SJCRH30 (cell line): ENCODE measurements at regions not wholly inside any gene's neighbourhood (a gene's known extent, or its start where the extent isn't known, plus 50 kb on each side); places are given as distances from the start of the nearest gene placed in this dataset.
"Not testable (repeated sequence)": the region's sequence is repeated elsewhere in the genome, so short reads cannot be mapped to it uniquely, and the experiment has no call there.

Source experiments
- DNase-seq, 2 experiments: peaks; one replicate each; pipeline ENCODE4 v3.0.0-alpha.2; 2015 to 2020
- H3K27ac ChIP-seq: fragments of 250-450 bp; sonication (Bioruptor Pico); 2 replicates; pipeline ENCODE4 v1.5.1; 2020; ENCODE audit warnings: mild to moderate bottlenecking, moderate library complexity
- H3K27me3 ChIP-seq: fragments of 250-450 bp; sonication (Bioruptor Pico); 2 replicates; pipeline ENCODE4 v1.5.1; 2020; ENCODE audit warnings: mild to moderate bottlenecking, moderate library complexity
- H3K36me3 ChIP-seq: fragments of 250-450 bp; sonication (Bioruptor Pico); 2 replicates; pipeline ENCODE4 v1.5.1; 2020; ENCODE audit warnings: mild to moderate bottlenecking, moderate library complexity
- H3K4me1 ChIP-seq: fragments of 250-450 bp; sonication (Bioruptor Pico); 2 replicates; pipeline ENCODE4 v1.5.1; 2020; ENCODE audit warnings: mild to moderate bottlenecking, moderate library complexity
- H3K4me3 ChIP-seq: fragments of 250-450 bp; sonication (Bioruptor Pico); 2 replicates; pipeline ENCODE4 v1.5.1; 2020; ENCODE audit warnings: mild to moderate bottlenecking, moderate library complexity
- H3K9me3 ChIP-seq: fragments of 250-450 bp; sonication (Bioruptor Pico); replicated peaks from 2 replicates; pipeline ENCODE4 v1.5.1; 2020; ENCODE audit warnings: mild to moderate bottlenecking, moderate library complexity

GRCh38 chr3:145191543-145191942 lies 969.4 kb downstream of the PLOD2 start:
- H3K4me1 ChIP-seq, result no peaks in the 10 kb centered on the region
- no peaks in the 10 kb centered on the region for H3K36me3 ChIP-seq
- no peak overlapping the region for H3K4me3 ChIP-seq
- H3K27me3 ChIP-seq, result no peaks in the 10 kb centered on the region
- no peak overlapping the region for H3K27ac ChIP-seq
- no peaks in the 10 kb centered on the region for H3K9me3 ChIP-seq
- no peak for DNase-seq

DNA sequence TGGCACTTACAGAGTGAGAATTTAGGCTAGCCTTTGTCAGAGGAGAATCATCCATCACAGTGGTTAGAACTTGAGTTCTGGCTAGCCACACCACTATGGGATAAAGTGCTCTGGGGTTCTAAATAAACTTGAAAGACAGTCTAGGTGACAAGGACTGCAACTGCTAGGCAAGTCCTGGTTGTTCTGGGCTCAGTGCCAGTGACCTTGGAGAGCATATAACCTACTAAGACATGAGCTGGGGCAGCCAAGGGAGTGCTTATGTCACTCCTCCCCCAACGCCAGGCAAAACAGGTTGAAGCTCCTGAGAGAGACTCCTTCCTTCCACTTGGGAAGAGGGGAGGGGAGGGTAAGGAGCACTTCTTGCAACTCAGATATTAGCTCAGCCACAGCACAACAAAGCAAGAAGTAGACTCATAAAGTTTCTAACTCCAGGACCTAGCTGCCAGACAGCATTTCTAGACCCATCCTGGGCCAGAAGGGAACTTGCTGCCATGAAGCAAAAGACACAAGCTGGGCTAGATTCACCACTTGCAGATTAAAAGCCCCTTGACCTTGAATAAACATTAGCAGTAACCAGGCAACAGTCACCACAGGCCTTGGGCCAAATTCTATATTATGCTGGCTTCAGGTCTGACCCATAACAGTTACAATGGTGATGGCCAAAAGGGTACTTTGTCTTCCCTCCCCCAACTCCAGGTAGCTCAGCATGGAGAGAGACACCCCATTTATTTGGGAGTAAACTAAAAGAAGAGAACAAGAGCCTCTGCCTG lies 963.7 kb downstream of the PLOD2 start:
- H3K27me3 ChIP-seq, result no peaks in the 10 kb centered on the region
- no peak overlapping the region for H3K27ac ChIP-seq
- no peak for DNase-seq
- H3K4me3 ChIP-seq, result no peak overlapping the region
- no peaks in the 10 kb centered on the region for H3K4me1 ChIP-seq
- no peaks in the 10 kb centered on the region for H3K9me3 ChIP-seq
- no peaks in the 10 kb centered on the region for H3K36me3 ChIP-seq

- Histone ChIP-seq H3K9me3 (no peaks in the 10 kb centered on the region), H3K4me3 (no peak overlapping the region), H3K27me3 (no peaks in the 10 kb centered on the region), H3K4me1 (no peaks in the 10 kb centered on the region), H3K27ac (no peak overlapping the region), H3K36me3 (no peaks in the 10 kb centered on the region)
- DNase-seq, result no peak
These were observed 963.2 kb downstream of the PLOD2 start for GRCh38 chr3:145197821-145198220.

- no peaks in the 10 kb centered on the region for H3K36me3 ChIP-seq
- H3K4me1 ChIP-seq, result no peaks in the 10 kb centered on the region
- no peak overlapping the region for H3K4me3 ChIP-seq
- no peaks in the 10 kb centered on the region for H3K27me3 ChIP-seq
- no peak overlapping the region for H3K27ac ChIP-seq
- peak in 1 of 2 experiments; percentile 6 for DNase-seq
- H3K9me3 ChIP-seq, result no peaks in the 10 kb centered on the region
These were observed 951.4 kb downstream of the PLOD2 start for GRCh38 chr3:145209561-145209960.

DNA sequence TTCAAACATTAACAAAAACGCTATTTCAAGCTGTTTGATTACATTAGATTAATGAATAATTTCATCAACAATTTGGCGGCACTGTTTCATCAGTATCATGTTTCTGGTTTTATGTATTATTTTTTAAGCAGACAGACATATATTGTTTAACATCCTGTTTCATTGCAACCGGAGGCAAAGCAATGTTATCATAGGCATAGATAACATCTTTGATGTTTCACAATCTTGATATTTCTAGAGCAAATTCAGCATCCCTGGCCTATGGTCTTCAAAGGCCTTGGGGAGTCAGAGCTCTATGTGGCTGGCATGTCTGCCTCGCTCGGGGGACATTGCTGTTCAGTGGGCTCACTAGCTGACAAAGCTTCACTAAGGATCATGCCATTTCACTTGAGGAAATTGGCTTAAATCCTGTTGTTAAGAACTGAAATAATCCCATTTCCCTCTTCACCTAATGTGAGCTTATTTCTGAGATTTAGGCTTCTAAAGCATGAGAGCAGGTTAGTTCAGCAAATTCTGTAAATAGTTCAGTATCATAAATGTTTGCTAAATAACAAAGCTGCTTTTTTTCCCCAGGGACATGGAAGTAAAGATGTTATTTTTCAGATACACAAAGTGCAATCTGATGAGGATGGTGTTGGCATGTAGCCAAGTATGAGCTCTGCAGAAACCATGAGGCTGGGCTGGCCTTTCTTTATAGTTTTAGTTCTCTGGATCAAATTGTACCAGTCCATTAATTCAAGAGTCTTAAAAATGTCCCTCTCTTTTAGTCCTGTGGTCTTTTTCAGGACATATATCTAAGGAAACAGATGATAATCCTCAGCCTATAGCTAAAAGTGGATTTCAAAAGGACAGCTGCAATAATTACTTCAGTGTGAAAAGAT lies 941.4 kb downstream of the PLOD2 start:
- H3K4me3 ChIP-seq, result no peak overlapping the region
- H3K4me1 ChIP-seq, result peaks cover 11% of the 10 kb centered on the region
- peak in 1 of 2 experiments; percentile 56 for DNase-seq
- no peaks in the 10 kb centered on the region for H3K9me3 ChIP-seq
- no peaks in the 10 kb centered on the region for H3K36me3 ChIP-seq
- H3K27me3 ChIP-seq, result no peaks in the 10 kb centered on the region
- H3K27ac ChIP-seq, result no peak overlapping the region

DNA sequence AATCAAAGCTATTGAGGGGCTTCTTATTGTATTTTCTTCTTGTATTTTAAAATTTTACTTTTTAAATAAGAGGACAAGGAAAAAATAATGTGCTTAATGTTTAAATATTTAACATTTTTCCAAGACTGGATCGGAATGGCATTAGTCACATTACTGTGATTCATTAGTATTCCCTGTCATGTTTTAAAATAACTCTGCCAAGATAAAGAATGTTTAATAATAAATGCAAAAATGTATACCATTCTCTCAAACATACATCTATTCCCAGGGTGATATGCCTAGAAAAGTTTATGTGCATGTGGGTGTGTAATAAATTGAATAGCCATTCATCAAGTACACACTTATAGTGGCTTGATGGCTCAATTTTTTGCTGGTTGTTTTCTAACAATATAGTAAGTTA lies 936.1 kb downstream of the PLOD2 start:
- no peaks in the 10 kb centered on the region for H3K9me3 ChIP-seq
- peaks cover 7% of the 10 kb centered on the region for H3K4me1 ChIP-seq
- DNase-seq, result no peak
- no peaks in the 10 kb centered on the region for H3K27me3 ChIP-seq
- no peaks in the 10 kb centered on the region for H3K36me3 ChIP-seq
- H3K4me3 ChIP-seq, result no peak overlapping the region
- no peak overlapping the region for H3K27ac ChIP-seq

- H3K4me1 ChIP-seq, result no peaks in the 10 kb centered on the region
- DNase-seq, result no peak
- no peaks in the 10 kb centered on the region for H3K36me3 ChIP-seq
- H3K9me3 ChIP-seq, result no peaks in the 10 kb centered on the region
- no peaks in the 10 kb centered on the region for H3K27me3 ChIP-seq
- no peak overlapping the region for H3K4me3 ChIP-seq
- no peak overlapping the region for H3K27ac ChIP-seq
These were observed 917.1 kb downstream of the PLOD2 start for GRCh38 chr3:145243875-145244274.

GRCh38 chr3:145244327-145244726 lies 916.7 kb downstream of the PLOD2 start:
- Histone ChIP-seq H3K27me3 (no peaks in the 10 kb centered on the region), H3K36me3 (no peaks in the 10 kb centered on the region), H3K4me1 (no peaks in the 10 kb centered on the region), H3K9me3 (no peaks in the 10 kb centered on the region), H3K4me3 (no peak overlapping the region), H3K27ac (no peak overlapping the region)
- DNase-seq, result no peak

GRCh38 chr3:145246291-145246690 lies 914.7 kb downstream of the PLOD2 start:
- DNase-seq, result no peak
- Histone ChIP-seq H3K9me3 (no peaks in the 10 kb centered on the region), H3K4me1 (no peaks in the 10 kb centered on the region), H3K27me3 (no peaks in the 10 kb centered on the region), H3K4me3 (no peak overlapping the region), H3K27ac (no peak overlapping the region), H3K36me3 (no peaks in the 10 kb centered on the region)

DNA sequence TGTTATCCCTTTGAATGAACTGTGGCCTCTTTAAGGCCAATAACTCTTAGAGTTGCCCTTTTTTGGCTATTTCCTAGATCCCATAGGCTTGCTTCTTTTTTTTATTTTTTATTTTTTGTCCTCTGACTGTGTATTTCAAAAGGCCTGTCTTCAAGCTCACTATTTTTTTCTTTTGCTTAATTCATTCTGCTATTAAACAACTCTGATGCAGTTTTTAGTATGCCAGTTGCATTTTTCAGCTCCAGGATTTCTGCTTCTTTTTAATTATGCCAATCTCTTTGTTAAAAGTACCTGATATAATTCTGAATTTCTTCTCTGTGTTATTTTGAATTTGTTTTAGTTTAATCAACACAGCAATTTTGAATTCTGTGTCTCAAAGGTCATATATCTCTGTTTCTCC lies 912.1 kb downstream of the PLOD2 start:
- no peak for DNase-seq
- H3K4me3 ChIP-seq, result no peak overlapping the region
- H3K27me3 ChIP-seq, result no peaks in the 10 kb centered on the region
- H3K4me1 ChIP-seq, result no peaks in the 10 kb centered on the region
- no peak overlapping the region for H3K27ac ChIP-seq
- H3K36me3 ChIP-seq, result no peaks in the 10 kb centered on the region
- no peaks in the 10 kb centered on the region for H3K9me3 ChIP-seq

- Histone ChIP-seq H3K36me3 (no peaks in the 10 kb centered on the region), H3K4me1 (no peaks in the 10 kb centered on the region), H3K9me3 (no peaks in the 10 kb centered on the region), H3K27ac (no peak overlapping the region), H3K27me3 (no peaks in the 10 kb centered on the region), H3K4me3 (no peak overlapping the region)
- DNase-seq, result no peak
These were observed 909.7 kb downstream of the PLOD2 start for GRCh38 chr3:145251311-145251710.

DNA sequence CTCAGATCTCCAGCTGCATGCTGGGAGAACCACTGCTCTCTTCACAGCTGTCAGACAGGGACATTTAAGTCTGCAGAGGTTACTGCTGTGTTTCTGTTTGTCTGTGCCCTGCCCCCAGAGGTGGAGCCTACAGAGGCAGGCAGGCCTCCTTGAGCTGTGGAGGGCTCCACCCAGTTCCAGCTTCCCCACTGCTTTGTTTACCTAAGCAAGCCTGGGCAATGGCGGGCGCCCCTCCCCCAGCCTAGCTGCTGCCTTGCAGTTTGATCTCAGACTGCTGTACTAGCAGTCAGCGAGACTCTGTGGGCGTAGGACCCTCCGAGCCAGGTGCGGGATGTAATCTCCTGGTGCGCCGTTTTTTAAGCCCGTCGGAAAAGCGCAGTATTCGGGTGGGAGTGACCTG lies 903.0 kb downstream of the PLOD2 start:
- DNase-seq, result peak in 1 of 2 experiments; percentile 11
- H3K4me3 ChIP-seq, H3K9me3 ChIP-seq, H3K4me1 ChIP-seq, H3K27me3 ChIP-seq, H3K27ac ChIP-seq, H3K36me3 ChIP-seq: not testable (repeated sequence)

DNA sequence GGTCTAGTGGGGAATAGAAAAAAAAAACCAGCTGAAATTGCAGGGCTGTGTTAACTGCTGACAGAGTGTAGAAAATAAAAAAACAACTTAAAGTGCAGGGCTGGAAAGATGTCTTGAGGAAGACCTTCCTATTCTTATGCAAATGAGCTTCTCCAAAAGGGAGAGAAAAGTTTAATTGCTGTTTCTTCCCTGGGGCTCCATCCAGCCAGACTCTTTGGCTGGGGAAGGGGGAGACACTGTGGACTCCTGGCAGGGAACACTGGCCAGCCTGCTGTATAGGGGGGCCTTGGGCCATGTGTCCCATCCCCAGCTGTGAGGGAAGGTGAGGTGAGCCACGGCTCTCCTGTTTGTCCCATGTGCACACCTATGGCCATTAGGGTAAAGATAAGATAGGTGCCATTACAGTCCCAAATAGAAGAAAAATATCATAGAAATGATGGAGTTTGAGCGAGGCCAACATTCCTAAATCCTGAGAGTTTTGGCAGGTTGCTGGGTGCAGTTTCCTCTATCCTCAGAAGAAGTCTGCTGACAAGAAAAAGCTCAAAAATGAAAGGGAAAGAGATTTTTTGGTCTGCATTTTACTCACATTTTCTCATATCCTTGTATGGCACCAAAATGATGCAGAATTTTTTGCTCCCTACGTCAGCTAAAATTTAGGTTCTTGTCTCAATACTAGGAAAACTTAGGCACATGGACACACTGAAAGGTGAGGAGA lies 901.7 kb downstream of the PLOD2 start:
- no peaks in the 10 kb centered on the region for H3K27me3 ChIP-seq
- H3K4me1 ChIP-seq, result no peaks in the 10 kb centered on the region
- DNase-seq, result no peak
- H3K27ac ChIP-seq, result no peak overlapping the region
- no peaks in the 10 kb centered on the region for H3K9me3 ChIP-seq
- no peaks in the 10 kb centered on the region for H3K36me3 ChIP-seq
- no peak overlapping the region for H3K4me3 ChIP-seq

DNA sequence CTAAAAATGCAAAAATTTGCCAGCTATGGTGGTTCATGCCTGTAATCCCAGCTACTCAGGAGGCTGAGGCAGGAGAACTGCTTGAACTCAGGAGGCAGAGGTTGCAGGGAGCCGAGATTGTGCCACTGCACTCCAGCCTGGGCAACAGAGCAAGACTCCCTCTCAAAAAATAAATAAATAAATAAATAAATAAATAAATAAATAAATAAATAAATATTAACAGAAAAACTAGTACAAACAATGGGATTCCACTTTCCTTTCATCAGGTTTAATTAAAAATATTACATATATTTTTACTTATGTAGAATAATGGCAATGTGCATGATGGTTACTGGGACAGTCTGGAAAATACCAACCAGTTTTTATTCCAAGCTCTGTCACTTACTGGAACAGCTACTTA lies 897.5 kb downstream of the PLOD2 start:
- DNase-seq, H3K27me3 ChIP-seq, H3K36me3 ChIP-seq, H3K4me1 ChIP-seq, H3K9me3 ChIP-seq, H3K27ac ChIP-seq, H3K4me3 ChIP-seq: not testable (repeated sequence)

- Histone ChIP-seq H3K27ac (no peak overlapping the region), H3K36me3 (no peaks in the 10 kb centered on the region), H3K9me3 (no peaks in the 10 kb centered on the region), H3K4me3 (no peak overlapping the region), H3K4me1 (no peaks in the 10 kb centered on the region), H3K27me3 (no peaks in the 10 kb centered on the region; the same call in 1 of the 2 replicates)
- no peak for DNase-seq
These were observed 894.6 kb downstream of the PLOD2 start for GRCh38 chr3:145266368-145266767.
